ENCODE measurements at regions not wholly inside any gene's neighbourhood (a gene's known extent, or its start where the extent isn't known, plus 50 kb on each side); places are given as distances from the start of the nearest gene placed in this dataset.

GRCh38 chr10:4291990-4292389 lies 507.0 kb upstream of the KLF6 start:
- no peak for TF ChIP-seq CTCF (IDR thresholded peaks at IDR 0.05; ENCODE audit: insufficient read depth, low read depth, low read length)
- TF ChIP-seq EZH2 (IDR thresholded peaks at IDR 0.05; ENCODE audit: insufficient read depth, low read length): no peak
